GM21737 (cell line): ENCODE measurements at regions not wholly inside any gene's neighbourhood (a gene's known extent, or its start where the extent isn't known, plus 50 kb on each side); places are given as distances from the start of the nearest gene placed in this dataset.

Source experiments
- ATAC-seq: cut with Tn5 transposase; IDR thresholded peaks from one replicate; pipeline ENCODE4 v1.9.1; 2021; ENCODE audit warnings: mild to moderate bottlenecking, moderate library complexity; ENCODE audit not compliant: unreplicated experiment

DNA sequence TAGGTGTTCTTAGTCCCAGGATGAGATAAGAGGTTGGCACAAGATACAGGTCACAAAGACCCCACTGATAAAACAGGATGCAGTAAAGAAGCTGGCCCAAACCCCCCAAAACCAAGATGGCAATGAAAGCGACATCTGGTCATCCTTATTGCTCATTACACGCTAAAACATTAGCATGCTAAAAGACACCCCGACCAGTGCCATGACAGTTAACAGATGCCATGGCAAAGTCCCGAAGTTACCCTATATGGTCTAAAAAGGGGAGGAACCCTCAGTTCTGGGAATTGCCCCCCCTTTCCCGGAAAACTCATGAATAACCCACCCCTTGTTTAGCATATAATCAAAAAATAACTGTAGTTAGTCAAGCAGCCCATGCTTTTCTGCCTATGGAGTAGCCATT lies 251.1 kb downstream of the SLC4A3 start:
- ATAC-seq: no peak

GRCh38 chr2:219881851-219882250 lies 254.4 kb downstream of the SLC4A3 start:
- ATAC-seq: no peak

GRCh38 chr2:219886615-219887014 lies 259.2 kb downstream of the SLC4A3 start:
- ATAC-seq: no peak

GRCh38 chr2:219887870-219888269 lies 260.4 kb downstream of the SLC4A3 start:
- no peak for ATAC-seq

GRCh38 chr2:219893541-219893940 lies 266.1 kb downstream of the SLC4A3 start:
- no peak for ATAC-seq

DNA sequence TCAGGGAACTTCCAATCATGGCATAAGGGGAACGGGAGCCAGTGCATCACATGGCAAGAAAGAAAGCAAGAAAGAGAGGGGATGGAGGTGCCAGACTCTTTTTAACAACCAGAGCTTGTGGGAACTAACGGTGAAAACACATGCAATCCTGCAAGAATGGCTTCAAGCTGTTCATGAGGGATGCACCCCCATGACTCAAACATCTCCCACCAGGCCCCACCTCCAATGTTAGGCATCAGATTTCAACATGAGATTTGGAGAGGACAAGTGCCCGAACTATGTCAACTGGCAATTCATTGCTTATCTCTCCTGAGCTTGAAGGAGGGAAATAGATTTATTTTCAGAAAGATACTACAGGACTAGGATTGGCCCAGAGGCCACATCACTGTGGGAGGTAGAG lies 270.0 kb downstream of the SLC4A3 start:
- ATAC-seq: no peak

DNA sequence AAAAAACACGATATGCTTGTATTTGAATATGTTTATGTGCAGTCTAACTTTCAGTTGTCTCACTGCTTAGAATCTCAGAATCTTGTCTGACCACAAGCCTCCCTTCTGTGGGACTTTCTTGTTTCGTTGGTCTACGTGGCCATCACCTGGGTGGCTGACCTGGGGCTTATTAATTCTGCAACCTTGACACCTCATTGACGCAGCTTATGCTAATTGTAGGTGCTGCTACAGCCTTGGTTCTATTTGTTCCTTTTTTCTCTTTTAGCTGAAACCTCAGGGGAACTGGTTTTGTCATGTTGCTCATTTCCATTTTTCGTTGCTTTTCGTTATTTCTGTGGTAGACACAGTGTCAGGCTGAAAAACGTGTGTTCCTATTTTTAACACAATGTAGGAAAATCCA lies 273.7 kb downstream of the SLC4A3 start:
- ATAC-seq: no peak

DNA sequence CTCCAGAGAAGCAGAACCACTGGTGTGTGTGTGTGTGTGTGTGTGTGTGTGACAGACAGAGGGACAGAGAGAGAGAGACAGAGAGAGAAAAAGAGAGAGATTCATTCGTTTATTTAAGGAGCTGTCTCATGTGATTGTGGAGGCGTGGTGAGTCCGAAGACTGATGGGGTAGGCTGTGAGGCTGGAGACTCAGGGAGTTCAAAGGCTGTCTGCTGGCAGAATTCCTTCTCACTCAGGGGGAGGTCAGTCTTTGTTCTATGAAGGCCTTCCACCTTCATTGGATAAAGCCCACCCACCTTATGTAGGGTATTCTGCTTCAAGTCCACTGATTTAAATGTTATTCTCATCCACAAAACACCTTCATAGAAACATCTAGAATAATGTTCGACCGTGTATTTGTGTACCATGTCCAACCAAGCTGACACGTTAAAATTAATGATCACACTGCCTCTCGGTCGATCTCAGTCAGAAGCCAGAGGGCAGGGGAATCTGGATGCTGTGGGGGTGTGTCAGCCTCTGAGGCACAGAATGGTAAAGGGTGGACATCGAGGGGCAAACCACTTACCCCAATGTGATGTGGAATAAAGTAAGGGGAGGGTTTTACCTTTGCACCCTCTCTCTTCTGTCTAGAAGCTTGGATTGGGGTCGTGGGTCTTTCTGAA lies 275.6 kb downstream of the SLC4A3 start:
- no peak for ATAC-seq

GRCh38 chr2:219905640-219906039 lies 278.2 kb downstream of the SLC4A3 start:
- no peak for ATAC-seq

- ATAC-seq: no peak
These were observed 278.9 kb downstream of the SLC4A3 start for GRCh38 chr2:219906114-219907010.

GRCh38 chr2:219907011-219907365 lies 279.6 kb downstream of the SLC4A3 start:
- no peak for ATAC-seq

DNA sequence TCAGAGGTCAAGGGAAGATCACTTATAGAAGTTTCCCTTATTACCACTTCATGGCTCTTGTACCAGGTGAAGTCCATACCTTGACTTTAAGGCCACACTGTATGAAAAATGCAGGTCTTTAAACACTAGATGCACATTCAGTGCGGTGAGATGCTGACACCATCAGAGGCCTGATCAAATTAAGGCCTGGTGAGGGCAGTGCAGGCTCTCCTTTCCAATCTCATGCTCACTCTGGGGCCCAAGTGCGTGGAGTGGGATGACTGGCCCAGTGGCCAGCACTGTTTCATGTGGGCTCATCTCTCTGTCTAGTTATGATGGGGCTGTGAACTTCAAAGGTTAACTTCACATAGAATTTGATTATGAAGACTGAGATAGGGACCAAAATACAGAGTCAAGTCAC lies 281.1 kb downstream of the SLC4A3 start:
- no peak for ATAC-seq

DNA sequence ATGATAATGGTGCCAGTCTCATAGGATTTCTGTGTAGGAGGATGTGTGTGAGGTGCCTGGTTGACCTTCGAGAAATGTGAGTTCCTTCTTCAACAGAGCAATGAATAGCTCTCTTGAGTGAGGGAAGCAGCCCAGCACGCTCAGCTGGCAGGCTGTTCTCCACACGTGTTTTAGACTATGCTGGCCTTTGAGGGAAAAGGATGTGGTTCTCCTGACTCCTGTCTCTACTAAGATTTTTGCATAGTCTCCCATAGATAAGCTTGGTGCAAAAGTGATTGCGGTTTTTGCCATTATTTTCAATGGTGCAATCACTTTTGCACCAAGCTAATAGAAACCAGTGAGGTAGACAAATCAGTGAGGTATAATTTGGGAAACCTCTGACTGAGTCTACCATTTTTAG lies 284.1 kb downstream of the SLC4A3 start:
- no peak for ATAC-seq

DNA sequence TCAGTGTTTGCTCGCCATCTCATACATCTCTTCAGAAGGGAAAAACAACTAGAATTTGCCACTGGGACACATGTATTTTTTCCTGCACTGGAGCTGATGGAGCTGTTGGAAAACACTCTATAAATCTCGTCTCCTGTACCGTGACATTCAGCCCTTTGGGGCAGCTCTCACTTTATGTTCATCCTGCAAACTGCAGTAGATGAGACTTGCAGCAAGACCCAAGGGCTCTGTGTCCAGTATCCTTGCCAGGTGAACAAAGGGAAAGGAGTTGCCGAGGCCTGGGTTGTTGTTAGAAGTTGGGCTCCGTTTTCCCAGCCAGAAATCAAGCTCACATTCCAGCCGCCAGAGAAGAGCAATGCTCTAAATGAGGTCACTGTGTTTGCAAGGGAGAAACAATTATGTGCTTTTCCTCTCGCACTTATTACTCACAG lies 285.1 kb downstream of the SLC4A3 start:
- ATAC-seq: no peak

DNA sequence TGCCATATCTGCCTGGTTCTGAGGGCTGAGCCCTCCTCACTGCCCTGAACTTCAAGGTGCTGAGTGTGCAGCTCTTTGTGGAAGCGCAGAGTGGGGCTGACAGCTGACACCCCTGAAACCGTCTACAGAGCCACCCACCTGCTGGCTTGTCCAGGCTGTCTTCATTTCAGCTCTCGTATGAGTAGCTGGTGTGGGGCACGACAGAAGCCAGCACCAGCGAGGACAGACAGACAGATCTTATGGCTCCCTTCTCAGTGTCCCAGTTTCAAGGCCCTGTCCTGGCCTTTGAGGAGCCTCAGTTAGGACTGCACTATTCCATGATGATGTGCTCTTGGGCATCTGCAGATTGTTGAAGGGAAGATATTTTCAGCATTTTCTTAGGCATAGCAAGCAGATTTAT lies 287.1 kb downstream of the SLC4A3 start:
- ATAC-seq: no peak

DNA sequence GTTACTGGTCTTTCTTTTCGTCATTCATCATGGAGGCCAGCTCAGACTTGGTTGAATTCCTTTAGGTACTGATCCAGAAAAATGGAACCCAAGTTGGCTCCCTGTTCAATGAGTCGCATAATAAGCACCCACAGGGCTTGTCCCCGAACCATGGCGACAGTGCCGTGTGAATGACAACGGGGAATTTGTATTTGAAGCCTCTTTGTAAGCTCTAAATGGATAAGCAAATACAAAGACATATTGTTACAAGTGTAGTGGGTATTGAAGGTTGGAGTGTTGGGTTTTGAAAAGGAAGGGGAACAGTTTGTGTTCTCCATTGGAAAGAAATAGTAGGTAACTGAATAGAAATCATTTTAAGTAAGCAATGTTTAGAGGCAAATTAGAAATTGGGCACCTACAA lies 288.9 kb downstream of the SLC4A3 start:
- ATAC-seq: no peak

- ATAC-seq: no peak
These were observed 289.5 kb downstream of the SLC4A3 start for GRCh38 chr2:219916726-219917440.

- no peak for ATAC-seq
These were observed 290.8 kb downstream of the SLC4A3 start for GRCh38 chr2:219918254-219918653.

GRCh38 chr2:219918944-219919343 lies 291.5 kb downstream of the SLC4A3 start:
- ATAC-seq: no peak

- no peak for ATAC-seq
These were observed 292.1 kb downstream of the SLC4A3 start for GRCh38 chr2:219919506-219919905.

DNA sequence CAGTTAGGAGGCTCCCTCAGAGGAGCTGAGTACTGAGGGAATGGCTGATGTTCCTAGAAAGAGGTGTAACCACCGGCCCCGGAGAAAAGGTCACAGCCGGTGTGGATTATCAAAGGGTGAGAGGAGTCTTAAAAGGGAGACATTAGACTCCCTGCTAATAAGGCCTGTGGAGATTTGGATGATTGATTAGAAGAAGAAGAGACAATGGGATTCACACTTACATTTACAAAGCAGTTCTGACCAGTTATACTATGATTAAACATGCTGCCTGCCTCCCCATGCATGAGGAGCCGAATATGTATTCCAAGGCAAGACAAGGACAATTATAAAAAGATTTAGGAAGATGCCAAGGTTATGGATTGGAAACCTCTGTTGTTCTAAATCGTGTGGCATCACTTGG lies 302.4 kb downstream of the SLC4A3 start:
- ATAC-seq: no peak

GRCh38 chr2:219939647-219940046 lies 312.2 kb downstream of the SLC4A3 start:
- no peak for ATAC-seq
